ENCODE measurements at regions not wholly inside any gene's neighbourhood (a gene's known extent, or its start where the extent isn't known, plus 50 kb on each side); places are given as distances from the start of the nearest gene placed in this dataset.

- Histone ChIP-seq H3K36me3 (replicated peaks) (no peaks in the 10 kb centered on the region), H3K27ac (no peak overlapping the region), H3K4me3 (ENCODE audit: low read depth, low read length) (no peak overlapping the region), H3K27me3 (replicated peaks) (no peaks in the 10 kb centered on the region)
- no peak for DNase-seq
- in situ Hi-C loops (cut with HindIII; ENCODE audit: low pct_ligation_motif_present, low sequenced_read_pairs): no loop called here
- no peak for TF ChIP-seq CTCF (IDR thresholded peaks at IDR 0.05; ENCODE audit: low read depth, low read length, missing control alignments)
Observed at GRCh38 chr10:57884965-57885617, 382.6 kb downstream of the IPMK start.

- no peak for TF ChIP-seq CTCF (IDR thresholded peaks at IDR 0.05; ENCODE audit: low read depth, low read length, missing control alignments)
Observed at GRCh38 chr10:57884407-57884806, 383.3 kb downstream of the IPMK start.

GRCh38 chr10:57880446-57881227 lies 387.1 kb downstream of the IPMK start:
- DNase-seq: no peak
- no peak overlapping the region for H3K27ac ChIP-seq
- no peaks in the 10 kb centered on the region for H3K27me3 ChIP-seq (replicated peaks)
- in situ Hi-C loops (cut with HindIII; ENCODE audit: low pct_ligation_motif_present, low sequenced_read_pairs): no loop called here
- no peaks in the 10 kb centered on the region for H3K36me3 ChIP-seq (replicated peaks)
- TF ChIP-seq CTCF (IDR thresholded peaks at IDR 0.05; ENCODE audit: low read depth, low read length, missing control alignments): no peak
- no peak overlapping the region for H3K4me3 ChIP-seq (ENCODE audit: low read depth, low read length)

More at GRCh38 chr10:57884407-57884806, 383.3 kb downstream of the IPMK start:
- no peak for DNase-seq
- Histone ChIP-seq H3K27ac (no peak overlapping the region), H3K27me3 (replicated peaks) (no peaks in the 10 kb centered on the region), H3K4me3 (ENCODE audit: low read depth, low read length) (no peak overlapping the region), H3K36me3 (replicated peaks) (no peaks in the 10 kb centered on the region)
- in situ Hi-C loops (cut with HindIII; ENCODE audit: low pct_ligation_motif_present, low sequenced_read_pairs): no loop called here

GRCh38 chr10:57874810-57875209 lies 392.9 kb downstream of the IPMK start:
- TF ChIP-seq CTCF (IDR thresholded peaks at IDR 0.05; ENCODE audit: low read depth, low read length, missing control alignments): no peak
- no peak overlapping the region for H3K4me3 ChIP-seq (ENCODE audit: low read depth, low read length)
- no peak for DNase-seq
- H3K36me3 ChIP-seq (replicated peaks): no peaks in the 10 kb centered on the region
- in situ Hi-C loops (cut with HindIII; ENCODE audit: low pct_ligation_motif_present, low sequenced_read_pairs): no loop called here
- H3K27me3 ChIP-seq (replicated peaks): no peaks in the 10 kb centered on the region
- H3K27ac ChIP-seq: no peak overlapping the region

GRCh38 chr10:57867241-57867640 lies 400.5 kb downstream of the IPMK start:
- no peak overlapping the region for H3K27ac ChIP-seq
- no peaks in the 10 kb centered on the region for H3K27me3 ChIP-seq (replicated peaks)
- DNase-seq: no peak
- H3K4me3 ChIP-seq (ENCODE audit: low read depth, low read length): no peak overlapping the region
- no peaks in the 10 kb centered on the region for H3K36me3 ChIP-seq (replicated peaks)
- no peak for TF ChIP-seq CTCF (IDR thresholded peaks at IDR 0.05; ENCODE audit: low read depth, low read length, missing control alignments)
- in situ Hi-C loops (cut with HindIII; ENCODE audit: low pct_ligation_motif_present, low sequenced_read_pairs): no loop called here

Measured in brain microvascular endothelial cell (primary cell).